ENCODE measurements at regions not wholly inside any gene's neighbourhood (a gene's known extent, or its start where the extent isn't known, plus 50 kb on each side); places are given as distances from the start of the nearest gene placed in this dataset.

GRCh38 chr9:73515216-73515615 is 363.6 kb downstream of the ANXA1 start:
- H3K9me3 Mint-ChIP-seq: no peaks in the 10 kb centered on the region
- DNase-seq (ENCODE audit: low spot score in 2 of 2) (no peak), ATAC-seq (no peak)
- H3K36me3 Mint-ChIP-seq: no peaks in the 10 kb centered on the region
- H3K27ac Mint-ChIP-seq: no peak overlapping the region

- H3K27ac Mint-ChIP-seq: no peak overlapping the region
- H3K9me3 Mint-ChIP-seq: peaks cover 0 to 3% of the 10 kb centered on the region in 2 donors
- no peaks in the 10 kb centered on the region for H3K36me3 Mint-ChIP-seq
- ATAC-seq: no peak
- DNase-seq (ENCODE audit: low spot score in 2 of 2): no peak
Observed at GRCh38 chr9:73523391-73523790, 371.7 kb downstream of the ANXA1 start.

- Mint-ChIP-seq H3K27ac (no peak overlapping the region), H3K9me3 (peaks cover 0 to 3% of the 10 kb centered on the region in 2 donors), H3K36me3 (no peaks in the 10 kb centered on the region)
- ATAC-seq (no peak), DNase-seq (ENCODE audit: low spot score in 2 of 2) (no peak)
Observed at GRCh38 chr9:73525350-73525749, 373.7 kb downstream of the ANXA1 start.

GRCh38 chr9:73527521-73527920 is 375.9 kb downstream of the ANXA1 start:
- Mint-ChIP-seq H3K36me3 (no peaks in the 10 kb centered on the region), H3K9me3 (peaks cover 0 to 3% of the 10 kb centered on the region in 2 donors), H3K27ac (no peak overlapping the region)
- no peak for ATAC-seq
- DNase-seq (ENCODE audit: low spot score in 2 of 2): no peak

- no peak for DNase-seq (ENCODE audit: low spot score in 2 of 2)
- ATAC-seq: no peak
- H3K9me3 Mint-ChIP-seq: peaks cover 3 to 4% of the 10 kb centered on the region in 2 donors
- H3K36me3 Mint-ChIP-seq: no peaks in the 10 kb centered on the region
- no peak overlapping the region for H3K27ac Mint-ChIP-seq
Observed at GRCh38 chr9:73528926-73529325, 377.3 kb downstream of the ANXA1 start.

GRCh38 chr9:73529666-73530065 is 378.0 kb downstream of the ANXA1 start:
- peaks cover 3 to 6% of the 10 kb centered on the region in 2 donors for H3K9me3 Mint-ChIP-seq
- no peaks in the 10 kb centered on the region for H3K36me3 Mint-ChIP-seq
- no peak for DNase-seq (ENCODE audit: low spot score in 2 of 2)
- no peak for ATAC-seq
- H3K27ac Mint-ChIP-seq: no peak overlapping the region

- DNase-seq (ENCODE audit: low spot score in 2 of 2) (no peak), ATAC-seq (no peak)
- Mint-ChIP-seq H3K36me3 (no peaks in the 10 kb centered on the region), H3K27ac (no peak overlapping the region), H3K9me3 (peaks cover 3 to 6% of the 10 kb centered on the region in 2 donors)
Observed at GRCh38 chr9:73531051-73531532, 379.4 kb downstream of the ANXA1 start.

GRCh38 chr9:73531658-73532057 is 380.0 kb downstream of the ANXA1 start:
- no peak for ATAC-seq
- Mint-ChIP-seq H3K36me3 (no peaks in the 10 kb centered on the region), H3K9me3 (peaks cover under 1 to 6% of the 10 kb centered on the region in 2 donors), H3K27ac (no peak overlapping the region)
- no peak for DNase-seq (ENCODE audit: low spot score in 2 of 2)

GRCh38 chr9:73532985-73533384 is 381.3 kb downstream of the ANXA1 start:
- no peak for ATAC-seq

GRCh38 chr9:73536403-73536802 is 384.7 kb downstream of the ANXA1 start:
- ATAC-seq (no peak), DNase-seq (ENCODE audit: low spot score in 2 of 2) (no peak)
- Mint-ChIP-seq H3K27ac (no peak overlapping the region), H3K36me3 (no peaks in the 10 kb centered on the region), H3K9me3 (peaks cover 0 to 6% of the 10 kb centered on the region in 2 donors)

More at GRCh38 chr9:73532985-73533384, 381.3 kb downstream of the ANXA1 start:
- H3K9me3 Mint-ChIP-seq: peaks cover 0 to 6% of the 10 kb centered on the region in 2 donors
- H3K27ac Mint-ChIP-seq: no peak overlapping the region
- no peak for DNase-seq (ENCODE audit: low spot score in 2 of 2)
- H3K36me3 Mint-ChIP-seq: no peaks in the 10 kb centered on the region

GRCh38 chr9:73537561-73537960 is 385.9 kb downstream of the ANXA1 start:
- no peak for DNase-seq (ENCODE audit: low spot score in 2 of 2)
- H3K9me3 Mint-ChIP-seq: peaks cover 0 to 6% of the 10 kb centered on the region in 2 donors
- ATAC-seq: no peak
- no peaks in the 10 kb centered on the region for H3K36me3 Mint-ChIP-seq
- no peak overlapping the region for H3K27ac Mint-ChIP-seq

- ATAC-seq (no peak), DNase-seq (ENCODE audit: low spot score in 2 of 2) (no peak)
- H3K9me3 Mint-ChIP-seq: no peaks in the 10 kb centered on the region
- no peak overlapping the region for H3K27ac Mint-ChIP-seq
- no peaks in the 10 kb centered on the region for H3K36me3 Mint-ChIP-seq
Observed at GRCh38 chr9:73539881-73540390, 388.3 kb downstream of the ANXA1 start.

GRCh38 chr9:73541923-73542322 is 390.3 kb downstream of the ANXA1 start:
- Mint-ChIP-seq H3K27ac (no peak overlapping the region), H3K9me3 (peaks cover 0 to 4% of the 10 kb centered on the region in 2 donors), H3K36me3 (no peaks in the 10 kb centered on the region)
- DNase-seq (ENCODE audit: low spot score in 2 of 2) (no peak), ATAC-seq (no peak)

- Mint-ChIP-seq H3K27ac (no peak overlapping the region), H3K36me3 (no peaks in the 10 kb centered on the region), H3K9me3 (peaks cover 0 to 7% of the 10 kb centered on the region in 2 donors)
- DNase-seq (ENCODE audit: low spot score in 2 of 2) (no peak), ATAC-seq (no peak)
Observed at GRCh38 chr9:73543727-73544126, 392.1 kb downstream of the ANXA1 start.

GRCh38 chr9:73548201-73548600 is 396.5 kb downstream of the ANXA1 start:
- DNase-seq (ENCODE audit: low spot score in 2 of 2) (no peak), ATAC-seq (no peak)
- Mint-ChIP-seq H3K36me3 (no peaks in the 10 kb centered on the region), H3K9me3 (peaks cover 0 to 9% of the 10 kb centered on the region in 2 donors), H3K27ac (no peak overlapping the region)

- Mint-ChIP-seq H3K36me3 (no peaks in the 10 kb centered on the region), H3K27ac (no peak overlapping the region), H3K9me3 (peaks cover 0 to 9% of the 10 kb centered on the region in 2 donors)
- no peak for DNase-seq (ENCODE audit: low spot score in 2 of 2)
- ATAC-seq: no peak
Observed at GRCh38 chr9:73549991-73550390, 398.3 kb downstream of the ANXA1 start.

- no peak for ATAC-seq
- no peak for DNase-seq (ENCODE audit: low spot score in 2 of 2)
- Mint-ChIP-seq H3K27ac (no peak overlapping the region), H3K9me3 (peaks cover 0 to 5% of the 10 kb centered on the region in 2 donors), H3K36me3 (no peaks in the 10 kb centered on the region)
Observed at GRCh38 chr9:73553295-73553694, 401.6 kb downstream of the ANXA1 start.

- H3K27ac Mint-ChIP-seq: no peak overlapping the region
- no peak for ATAC-seq
- peaks cover 6 to 8% of the 10 kb centered on the region in 2 donors for H3K9me3 Mint-ChIP-seq
- DNase-seq (ENCODE audit: low spot score in 2 of 2): no peak
- H3K36me3 Mint-ChIP-seq: no peaks in the 10 kb centered on the region
Observed at GRCh38 chr9:73558471-73558870, 406.8 kb downstream of the ANXA1 start.

Measured in activated naive CD4-positive, alpha-beta T cell treated with anti-CD3 and anti-CD28 coated beads, Interleukin-2, amount 50 U/mL, for 72 hours (primary cell).